NK-92 treated with Interleukin-12 subunit alpha and Interleukin-12 subunit beta, amount 100 ng/mL, for 24 hours (cell line): ENCODE measurements at regions not wholly inside any gene's neighbourhood (a gene's known extent, or its start where the extent isn't known, plus 50 kb on each side); places are given as distances from the start of the nearest gene placed in this dataset.

Experiments
- DNase-seq: peaks from one replicate; lab custom pipeline; 2025; lab: John Stamatoyannopoulos, UW

DNA sequence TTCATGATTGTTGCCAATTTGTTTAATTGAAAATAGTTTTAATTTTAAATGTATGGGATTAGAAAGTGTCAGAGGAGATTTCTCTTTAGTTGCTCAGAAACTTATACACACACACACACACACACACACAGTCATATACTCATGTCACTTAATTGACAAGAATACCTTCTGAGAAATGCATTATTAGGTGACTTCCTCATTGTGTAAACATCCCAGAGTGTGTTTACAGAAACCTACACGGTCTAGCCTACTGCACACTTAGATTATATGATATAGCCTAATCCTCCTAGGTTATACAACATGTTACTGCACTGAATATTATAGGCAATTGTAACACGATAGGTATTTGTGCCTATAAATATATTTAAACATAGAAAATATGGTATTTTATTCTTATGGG is 1327.4 kb downstream of the FSTL5 start:
- no peak for DNase-seq

DNA sequence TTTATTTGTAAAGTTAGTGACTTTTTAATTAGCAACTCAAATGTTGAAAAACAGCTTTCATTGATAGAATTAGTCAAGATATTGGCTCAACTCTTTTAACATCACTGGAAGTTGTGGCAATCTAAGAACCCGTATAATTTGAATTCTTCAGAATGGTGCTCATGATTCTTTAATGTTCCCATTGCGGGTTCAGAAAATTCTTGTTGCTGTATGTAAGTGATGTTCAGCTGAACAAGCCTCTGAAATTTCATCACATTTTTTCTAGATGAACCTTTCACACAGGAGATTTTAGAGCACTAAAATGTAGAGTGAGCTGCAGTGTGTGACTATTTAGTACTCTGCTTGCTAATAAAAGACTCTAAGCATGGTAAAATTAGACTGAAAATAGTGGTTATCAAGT is 1317.7 kb downstream of the FSTL5 start:
- no peak for DNase-seq

- no peak for DNase-seq
Observed at GRCh38 chr4:160847228-160847627, 1316.6 kb downstream of the FSTL5 start.

GRCh38 chr4:160848489-160848888 is 1315.3 kb downstream of the FSTL5 start:
- DNase-seq, result no peak

DNA sequence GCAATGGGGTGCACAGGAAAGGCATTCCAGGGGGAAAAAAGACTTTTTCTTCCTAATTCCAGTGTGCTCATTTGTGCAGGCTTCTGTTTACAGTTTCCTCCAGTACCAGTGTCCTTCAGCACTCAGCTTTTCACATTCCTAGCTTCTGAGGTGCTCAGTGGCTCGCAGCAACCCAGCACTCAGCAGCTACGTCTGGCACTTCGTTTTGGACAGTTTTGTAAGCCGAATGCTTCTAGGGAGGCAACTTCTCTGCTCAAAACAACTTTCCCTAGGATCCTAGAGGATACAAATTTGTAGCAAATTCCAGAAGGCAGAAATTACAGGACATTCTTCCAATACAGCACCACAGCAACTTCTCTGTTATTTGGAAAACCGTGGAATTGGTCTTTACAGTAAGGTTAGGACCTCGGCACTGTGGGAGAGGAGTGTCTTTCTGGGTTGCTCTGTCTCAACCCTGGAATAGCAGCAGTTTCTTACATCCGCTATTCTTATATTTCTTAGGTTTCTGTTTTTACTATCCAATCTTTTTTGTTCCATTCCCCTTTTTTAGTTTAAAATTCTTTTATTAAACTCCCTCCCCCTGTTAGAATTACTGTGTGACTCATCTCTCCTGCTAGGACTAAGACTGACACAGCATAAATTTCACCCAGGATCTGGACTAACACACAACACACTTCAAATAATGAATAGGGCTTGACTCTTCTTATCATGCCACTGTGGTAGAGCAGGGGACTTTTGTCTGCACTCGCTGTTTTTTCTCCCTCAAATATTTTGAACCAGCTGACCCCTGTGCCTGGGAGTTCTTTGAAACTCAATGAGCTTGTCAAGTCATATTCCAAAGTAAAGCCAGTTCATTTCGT is 1314.7 kb downstream of the FSTL5 start:
- no peak for DNase-seq

GRCh38 chr4:160864253-160864652 is 1299.5 kb downstream of the FSTL5 start:
- no peak for DNase-seq

DNA sequence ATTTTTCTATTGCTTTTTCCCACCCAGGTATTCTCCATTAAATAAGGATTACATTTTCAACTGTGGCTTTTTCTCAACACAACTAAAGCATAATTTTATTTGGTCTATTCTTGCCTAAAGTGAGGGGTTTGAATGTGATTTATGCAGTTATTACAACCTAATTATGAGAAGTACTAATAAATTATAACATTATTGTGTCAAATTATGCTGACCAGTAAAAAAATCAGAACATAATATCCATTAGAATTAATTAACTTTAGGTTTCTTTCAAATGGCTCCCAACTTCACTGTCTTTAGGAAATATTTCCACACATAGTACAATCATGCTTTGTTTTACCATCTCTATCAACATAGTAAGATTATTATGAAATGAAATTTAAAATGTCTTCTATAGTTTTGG is 1293.9 kb downstream of the FSTL5 start:
- DNase-seq, result no peak

DNA sequence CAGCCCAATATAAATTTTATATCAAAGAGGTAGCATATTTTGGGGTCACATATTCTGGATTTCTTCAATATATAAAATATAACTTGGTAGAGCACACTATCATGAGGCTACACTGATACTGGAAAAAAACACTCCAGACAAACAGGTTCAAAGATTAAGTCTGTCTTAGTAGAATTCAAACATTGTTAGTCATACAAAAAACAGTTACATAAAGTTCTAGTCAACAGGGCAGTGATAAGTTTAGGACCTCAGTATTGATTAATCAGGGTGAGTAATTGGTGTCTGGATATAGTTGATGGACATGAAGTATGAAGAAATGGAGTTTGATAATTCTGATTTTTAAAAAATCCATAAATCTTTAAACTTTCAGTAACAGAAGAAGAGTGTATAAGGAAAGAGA is 1291.3 kb downstream of the FSTL5 start:
- DNase-seq, result no peak

GRCh38 chr4:160877087-160877790 is 1286.6 kb downstream of the FSTL5 start:
- no peak for DNase-seq

- DNase-seq, result no peak
Observed at GRCh38 chr4:160880180-160880579, 1283.6 kb downstream of the FSTL5 start.

DNA sequence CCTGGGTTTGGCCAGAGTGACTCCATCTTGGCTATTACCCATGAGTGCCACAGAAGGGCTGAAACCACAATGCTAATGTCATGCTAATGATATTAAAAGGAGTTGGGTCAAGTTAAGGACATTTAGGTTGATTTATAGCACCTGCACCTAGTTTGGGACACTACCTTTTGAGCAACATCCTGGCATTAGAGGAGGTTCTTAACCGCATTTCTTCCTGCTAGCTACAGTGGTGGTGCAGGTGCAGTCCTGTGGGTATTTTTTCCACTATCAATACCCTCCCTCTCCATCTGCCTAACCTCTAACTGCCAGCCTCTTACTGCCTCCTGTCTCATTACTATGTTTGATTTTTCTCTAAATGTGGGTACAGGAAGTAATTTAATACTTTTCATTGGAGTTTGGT is 1276.1 kb downstream of the FSTL5 start:
- no peak for DNase-seq

DNA sequence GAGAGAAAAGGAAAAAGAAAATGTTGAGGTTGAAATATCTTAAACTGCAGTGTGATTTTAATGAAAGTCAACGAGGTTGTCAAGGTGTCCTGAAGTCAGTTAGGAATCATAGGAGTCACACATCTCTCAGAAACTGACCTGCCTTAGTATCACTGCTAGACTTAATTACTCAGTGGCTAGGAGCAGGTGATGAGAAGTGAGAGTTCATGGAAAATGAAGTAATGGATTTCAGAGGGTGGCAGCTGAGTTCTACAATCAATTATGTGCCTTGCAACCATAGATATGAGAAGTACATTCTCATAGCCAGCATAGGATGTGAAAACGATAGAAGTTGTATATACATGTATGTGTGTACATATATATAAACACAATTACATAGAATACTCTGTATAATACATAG is 1269.7 kb downstream of the FSTL5 start:
- no peak for DNase-seq

DNA sequence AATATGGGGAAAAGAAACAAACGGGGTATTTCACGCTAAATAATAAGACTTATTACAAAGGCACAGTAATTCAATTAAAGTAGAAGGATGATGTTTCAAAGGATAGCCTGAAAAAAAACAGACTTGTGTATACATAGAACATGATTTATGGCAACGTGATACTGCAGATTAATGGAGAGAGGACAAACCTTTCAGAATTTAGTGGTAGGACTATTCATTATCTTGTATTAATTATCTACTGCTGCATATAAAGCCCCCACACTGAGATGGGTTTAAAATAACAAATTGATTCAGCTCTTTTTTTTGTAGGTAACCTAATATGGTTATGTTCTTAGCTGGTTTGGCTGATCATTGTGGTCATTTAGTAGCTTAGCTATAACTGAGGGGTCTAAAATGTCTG is 1269.0 kb downstream of the FSTL5 start:
- DNase-seq, result no peak

DNA sequence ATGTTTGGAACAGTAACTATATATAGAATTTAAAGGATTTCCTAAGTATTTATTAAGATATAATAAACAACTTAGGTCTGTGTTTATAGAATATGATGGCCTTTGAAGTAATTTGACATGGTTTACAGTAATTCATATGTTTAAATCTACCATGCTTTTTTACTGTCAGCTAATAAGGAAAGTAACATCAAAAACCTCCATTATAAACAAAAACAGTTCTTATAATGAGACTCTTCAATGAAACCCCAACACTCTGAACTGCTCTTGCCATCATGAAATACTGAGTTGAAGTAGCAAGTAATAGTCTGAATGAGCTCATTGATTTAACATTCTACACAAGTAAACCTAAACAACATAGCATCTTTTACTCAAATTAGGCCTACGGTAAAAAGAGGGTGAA is 1236.5 kb downstream of the FSTL5 start:
- DNase-seq, result no peak

GRCh38 chr4:160928482-160928881 is 1235.3 kb downstream of the FSTL5 start:
- DNase-seq, result no peak

DNA sequence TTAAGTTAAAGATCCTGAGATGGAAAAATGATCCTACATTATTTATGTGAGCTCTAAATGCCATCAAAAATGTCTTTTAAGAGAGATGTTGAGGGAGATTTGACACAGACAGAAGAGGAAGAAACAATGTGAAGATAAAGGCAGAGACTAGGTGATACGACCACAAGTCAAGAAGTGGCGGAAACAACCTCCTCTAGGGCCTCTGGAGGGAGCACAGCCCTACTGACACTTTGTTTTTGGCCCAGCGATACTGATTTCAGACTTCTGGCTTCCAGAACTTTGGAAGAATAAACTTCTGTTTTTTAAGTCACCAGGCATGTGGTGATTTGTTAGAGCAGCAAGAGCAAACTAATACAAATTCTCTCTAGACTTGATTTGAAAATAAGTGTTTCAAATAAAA is 1216.1 kb downstream of the FSTL5 start:
- no peak for DNase-seq

DNA sequence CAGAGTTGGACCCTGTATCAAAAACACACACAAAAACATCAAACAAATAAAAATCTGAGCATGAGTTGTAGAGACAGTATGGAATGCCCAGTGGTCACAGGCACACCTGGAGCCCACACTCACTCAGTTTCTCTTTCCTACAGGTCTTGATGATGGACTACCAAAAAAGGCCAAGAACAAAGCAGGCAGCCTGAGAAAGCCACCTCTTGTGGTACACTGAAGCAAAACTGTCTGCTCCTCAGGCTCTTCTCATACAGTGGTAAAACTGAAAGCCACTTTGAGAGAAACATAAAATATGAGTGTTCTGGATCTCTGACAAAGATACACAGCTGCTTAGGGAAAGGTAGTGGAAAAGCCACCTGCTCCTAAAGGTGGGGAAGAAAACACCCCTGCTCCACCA is 1206.9 kb downstream of the FSTL5 start:
- no peak for DNase-seq

- no peak for DNase-seq
Observed at GRCh38 chr4:160969925-160970324, 1193.9 kb downstream of the FSTL5 start.

GRCh38 chr4:160980091-160980490 is 1183.7 kb downstream of the FSTL5 start:
- no peak for DNase-seq

- no peak for DNase-seq
Observed at GRCh38 chr4:160981083-160981482, 1182.7 kb downstream of the FSTL5 start.

DNA sequence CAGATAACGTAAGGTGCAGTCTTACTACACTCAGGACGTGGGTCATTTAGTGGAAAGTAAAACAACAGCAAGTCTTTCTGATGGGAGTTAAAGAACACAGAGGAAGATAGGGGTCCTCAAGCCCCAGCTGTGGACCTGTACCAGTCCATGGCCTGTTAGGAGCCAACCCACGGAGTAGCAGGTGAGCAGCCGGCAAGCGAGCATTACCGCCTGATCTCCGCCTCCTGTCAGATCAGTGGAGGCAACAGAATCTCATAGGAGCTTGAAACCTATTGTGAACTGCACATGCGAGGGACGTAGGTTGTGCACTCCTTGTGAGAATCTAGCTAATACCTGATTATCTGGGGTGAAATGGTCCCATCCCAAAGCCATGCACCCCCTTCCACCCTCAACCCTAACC is 1180.8 kb downstream of the FSTL5 start:
- DNase-seq, result no peak

DNA sequence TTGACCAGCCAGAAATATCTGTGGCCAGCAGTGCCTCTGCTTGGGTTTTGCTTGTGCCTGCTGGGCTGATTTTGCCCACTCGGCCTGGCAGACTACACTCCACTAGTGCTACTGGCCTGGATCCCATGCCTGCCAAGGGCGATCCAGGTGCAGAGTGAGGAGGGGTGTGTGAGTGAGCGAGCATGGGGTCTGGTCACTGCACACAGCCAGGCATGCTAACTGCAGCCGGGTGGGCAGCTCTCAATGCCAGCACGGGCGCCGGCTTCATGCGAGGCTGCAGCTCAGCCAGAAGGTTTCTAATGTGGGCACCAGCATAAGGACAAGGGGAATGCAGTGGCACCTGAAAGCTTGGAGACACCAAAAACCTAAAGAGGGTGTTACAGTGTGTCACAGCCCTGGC is 1161.4 kb downstream of the FSTL5 start:
- DNase-seq, result no peak

DNA sequence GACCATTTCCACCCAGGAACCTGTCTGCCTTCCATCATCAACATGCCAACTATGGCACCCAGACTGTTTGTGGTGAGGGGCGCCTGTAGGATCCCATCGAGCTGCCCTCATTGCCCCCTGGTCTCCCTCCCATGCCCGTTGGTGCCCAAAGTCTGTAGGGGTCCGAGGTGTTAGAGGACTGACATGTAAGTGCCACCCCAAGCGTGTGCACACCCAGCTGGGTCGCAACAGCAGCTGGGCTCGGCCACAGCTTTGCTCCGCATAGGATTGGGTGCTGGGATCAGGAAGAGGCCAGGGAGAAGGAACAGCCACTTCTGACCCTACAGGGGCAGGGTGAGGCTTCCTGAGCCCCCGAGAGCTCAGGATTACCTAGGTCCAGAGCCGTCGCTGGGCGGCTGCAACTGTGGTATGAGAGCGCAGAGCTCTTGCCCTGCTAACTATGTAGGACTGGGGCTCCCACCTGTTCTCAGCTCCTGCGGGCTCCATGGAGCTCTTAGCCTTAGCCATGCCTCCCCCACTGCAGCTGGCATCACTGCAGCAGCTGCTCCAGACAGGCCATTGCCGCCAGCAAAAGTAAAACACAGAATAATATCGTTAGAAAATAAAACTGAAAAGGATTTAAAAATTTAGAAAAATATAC is 1160.3 kb downstream of the FSTL5 start:
- DNase-seq, result no peak
